ENCODE measurements at regions not wholly inside any gene's neighbourhood (a gene's known extent, or its start where the extent isn't known, plus 50 kb on each side); places are given as distances from the start of the nearest gene placed in this dataset.
"Not testable (repeated sequence)": the region's sequence is repeated elsewhere in the genome, so short reads cannot be mapped to it uniquely, and the experiment has no call there.

- no peak for DNase-seq
These were observed 128.9 kb downstream of the CD164 start for GRCh38 chr6:109253366-109253765.

- DNase-seq = no peak
These were observed 129.8 kb downstream of the CD164 start for GRCh38 chr6:109252261-109253041.

- DNase-seq = no peak
These were observed 130.4 kb downstream of the CD164 start for GRCh38 chr6:109251839-109252238.

GRCh38 chr6:109250544-109251156, 131.6 kb downstream of the CD164 start:
- not testable (repeated sequence) for DNase-seq

GRCh38 chr6:109243863-109244825, 138.1 kb downstream of the CD164 start:
- no peak for DNase-seq

GRCh38 chr6:109242925-109243324, 139.3 kb downstream of the CD164 start:
- DNase-seq = no peak

- no peak for DNase-seq
These were observed 140.2 kb downstream of the CD164 start for GRCh38 chr6:109242029-109242428.

GRCh38 chr6:109241199-109241598, 141.1 kb downstream of the CD164 start:
- DNase-seq = no peak

GRCh38 chr6:109240370-109241084, 141.7 kb downstream of the CD164 start:
- no peak for DNase-seq

- no peak for DNase-seq
These were observed 142.5 kb downstream of the CD164 start for GRCh38 chr6:109239651-109240321.

GRCh38 chr6:109239160-109239559, 143.1 kb downstream of the CD164 start:
- DNase-seq = no peak

- DNase-seq = no peak
These were observed 143.1 kb downstream of the CEP57L1 start for GRCh38 chr6:109238396-109238795.

GRCh38 chr6:109237986-109238329, 142.7 kb downstream of the CEP57L1 start:
- no peak for DNase-seq

- DNase-seq = no peak
These were observed 142.0 kb downstream of the CEP57L1 start for GRCh38 chr6:109237077-109237985.

GRCh38 chr6:109236115-109237076, 141.1 kb downstream of the CEP57L1 start:
- no peak for DNase-seq

- DNase-seq = no peak
These were observed 140.3 kb downstream of the CEP57L1 start for GRCh38 chr6:109235481-109236038.

GRCh38 chr6:109230453-109230852, 135.1 kb downstream of the CEP57L1 start:
- DNase-seq = no peak

GRCh38 chr6:109229536-109229935, 134.2 kb downstream of the CEP57L1 start:
- DNase-seq = no peak

- DNase-seq = no peak
These were observed 132.3 kb downstream of the CEP57L1 start for GRCh38 chr6:109227646-109228045.

GRCh38 chr6:109226353-109226752, 131.0 kb downstream of the CEP57L1 start:
- DNase-seq = no peak
